D721Med (cell line): ENCODE measurements at regions not wholly inside any gene's neighbourhood (a gene's known extent, or its start where the extent isn't known, plus 50 kb on each side); places are given as distances from the start of the nearest gene placed in this dataset.

Source experiments
- DNase-seq: peaks from one replicate; pipeline ENCODE4 v3.0.0; 2011; ENCODE audit warnings: low spot score; ENCODE audit not compliant: insufficient read length
- FAIRE-seq: peaks from 2 replicates; lab custom pipeline; 2011; peaks lifted over from hg19 to GRCh38; lab: Jason Lieb, UNC
- TF ChIP-seq, protein P1 (sequence below): IDR thresholded peaks from 2 replicates; pipeline ENCODE4 v1.5.1; 2012; ENCODE audit warnings: mild to moderate bottlenecking, control low read depth; ENCODE audit not compliant: insufficient read depth; ENCODE audit errors: missing control alignments

DNA sequence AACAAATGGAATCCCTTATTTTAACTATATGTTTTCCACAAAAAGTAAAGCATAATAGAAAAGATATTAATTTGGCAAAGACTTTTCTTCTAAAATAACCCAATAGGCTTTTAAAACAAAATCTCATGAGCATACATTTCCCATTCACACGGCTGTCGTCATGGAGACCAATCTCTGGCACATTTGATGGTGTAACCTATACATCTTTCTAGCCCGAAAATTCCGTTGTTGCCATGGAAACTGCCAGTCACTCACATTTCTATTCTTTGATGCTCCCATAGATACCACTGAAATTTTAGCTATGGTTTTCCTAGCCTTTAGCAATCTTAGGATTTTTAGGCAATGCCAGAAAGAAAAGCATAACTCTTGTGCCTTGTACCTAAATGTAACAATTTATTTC lies 262.9 kb upstream of the TRPM3 start:
- FAIRE-seq (no peak), DNase-seq (no peak)
- TF ChIP-seq, protein P1, sequence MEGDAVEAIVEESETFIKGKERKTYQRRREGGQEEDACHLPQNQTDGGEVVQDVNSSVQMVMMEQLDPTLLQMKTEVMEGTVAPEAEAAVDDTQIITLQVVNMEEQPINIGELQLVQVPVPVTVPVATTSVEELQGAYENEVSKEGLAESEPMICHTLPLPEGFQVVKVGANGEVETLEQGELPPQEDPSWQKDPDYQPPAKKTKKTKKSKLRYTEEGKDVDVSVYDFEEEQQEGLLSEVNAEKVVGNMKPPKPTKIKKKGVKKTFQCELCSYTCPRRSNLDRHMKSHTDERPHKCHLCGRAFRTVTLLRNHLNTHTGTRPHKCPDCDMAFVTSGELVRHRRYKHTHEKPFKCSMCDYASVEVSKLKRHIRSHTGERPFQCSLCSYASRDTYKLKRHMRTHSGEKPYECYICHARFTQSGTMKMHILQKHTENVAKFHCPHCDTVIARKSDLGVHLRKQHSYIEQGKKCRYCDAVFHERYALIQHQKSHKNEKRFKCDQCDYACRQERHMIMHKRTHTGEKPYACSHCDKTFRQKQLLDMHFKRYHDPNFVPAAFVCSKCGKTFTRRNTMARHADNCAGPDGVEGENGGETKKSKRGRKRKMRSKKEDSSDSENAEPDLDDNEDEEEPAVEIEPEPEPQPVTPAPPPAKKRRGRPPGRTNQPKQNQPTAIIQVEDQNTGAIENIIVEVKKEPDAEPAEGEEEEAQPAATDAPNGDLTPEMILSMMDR = no peak

DNA sequence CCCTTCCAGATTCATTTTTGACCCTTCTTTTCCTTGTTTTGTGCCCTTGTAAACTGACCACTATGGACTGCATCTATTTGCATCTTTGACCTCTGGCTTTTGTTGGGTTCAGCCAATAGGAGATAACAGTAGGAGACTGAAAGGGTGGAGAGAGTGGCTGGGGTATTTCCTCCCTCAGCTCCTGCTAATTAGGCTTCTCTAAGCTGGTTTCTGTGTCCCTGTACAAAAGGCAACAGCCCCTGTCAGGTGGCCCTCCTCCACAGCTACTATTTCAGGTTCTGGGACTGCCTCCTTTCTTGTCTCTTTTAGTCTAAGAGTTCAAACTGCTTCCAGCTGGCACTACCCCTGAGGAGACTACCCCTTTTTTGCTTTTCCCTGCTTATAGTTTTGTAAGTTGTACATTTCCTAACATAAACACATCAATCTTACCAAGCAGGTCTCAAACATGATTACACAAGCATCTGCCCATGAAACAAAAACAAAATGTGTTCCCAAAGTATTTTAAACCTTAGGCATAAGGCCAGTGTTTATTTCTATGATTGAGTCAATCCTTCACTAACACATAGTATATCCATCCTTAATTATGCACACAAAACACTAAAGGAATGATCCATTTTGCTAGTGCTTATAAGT lies 262.0 kb upstream of the TRPM3 start:
- TF ChIP-seq, protein P1 = no peak
- DNase-seq = no peak
- FAIRE-seq = no peak

DNA sequence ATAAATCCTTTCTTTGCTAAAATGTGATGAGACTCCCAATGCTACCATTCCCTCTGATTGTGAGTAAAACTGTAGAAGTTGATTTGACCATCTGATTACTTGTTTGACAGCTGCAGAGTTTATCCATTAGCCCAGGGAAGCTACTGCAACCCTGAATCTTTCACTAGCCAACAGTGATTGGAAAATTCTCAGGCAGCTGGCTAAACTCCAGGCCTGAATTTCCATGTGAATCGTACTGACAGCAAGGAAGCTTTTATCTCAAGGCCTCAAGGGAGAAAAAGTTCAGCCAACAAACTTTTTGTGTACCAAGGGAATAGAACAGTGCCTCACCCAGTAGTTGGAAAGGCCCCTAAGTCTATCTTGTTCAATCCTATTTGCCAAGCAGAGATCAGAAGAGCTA lies 246.7 kb upstream of the TRPM3 start:
- DNase-seq = no peak
- no peak for FAIRE-seq
- TF ChIP-seq, protein P1 = no peak

DNA sequence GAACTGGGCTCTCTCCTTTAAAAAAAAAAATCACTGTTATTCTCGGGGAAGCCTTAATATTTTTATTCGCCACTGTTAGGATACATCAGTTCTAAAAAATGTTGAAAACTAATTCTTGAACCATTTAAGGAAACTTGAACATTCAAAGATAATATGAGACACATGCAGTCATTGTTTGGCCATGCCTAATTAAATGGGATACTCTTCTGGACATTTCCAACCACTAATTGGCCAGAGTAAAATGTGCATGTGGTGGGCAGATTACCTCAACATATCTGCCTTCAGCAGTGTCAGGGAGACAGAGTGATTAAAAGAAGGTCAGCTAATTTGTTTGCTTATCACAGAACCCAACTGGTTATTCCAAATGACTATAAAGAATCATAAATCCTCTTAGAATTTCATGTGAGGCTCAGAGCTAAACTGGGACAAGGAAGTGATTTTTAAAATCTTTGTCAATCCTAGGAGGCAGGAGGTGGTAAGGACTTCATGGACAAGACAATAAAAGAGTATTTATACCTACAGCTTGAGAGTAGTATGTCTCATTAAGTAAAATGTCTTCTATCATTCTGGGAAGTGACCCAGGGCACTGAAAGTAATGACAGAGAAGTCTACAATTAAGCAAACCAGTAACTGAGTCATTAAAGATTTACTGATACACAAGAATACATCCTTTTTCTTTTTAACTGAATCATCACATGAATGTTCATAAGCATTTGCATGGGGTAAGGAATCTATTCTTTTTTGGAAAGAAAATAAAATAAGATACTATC lies 242.9 kb upstream of the TRPM3 start:
- TF ChIP-seq, protein P1 = no peak
- no peak for DNase-seq
- FAIRE-seq = no peak

DNA sequence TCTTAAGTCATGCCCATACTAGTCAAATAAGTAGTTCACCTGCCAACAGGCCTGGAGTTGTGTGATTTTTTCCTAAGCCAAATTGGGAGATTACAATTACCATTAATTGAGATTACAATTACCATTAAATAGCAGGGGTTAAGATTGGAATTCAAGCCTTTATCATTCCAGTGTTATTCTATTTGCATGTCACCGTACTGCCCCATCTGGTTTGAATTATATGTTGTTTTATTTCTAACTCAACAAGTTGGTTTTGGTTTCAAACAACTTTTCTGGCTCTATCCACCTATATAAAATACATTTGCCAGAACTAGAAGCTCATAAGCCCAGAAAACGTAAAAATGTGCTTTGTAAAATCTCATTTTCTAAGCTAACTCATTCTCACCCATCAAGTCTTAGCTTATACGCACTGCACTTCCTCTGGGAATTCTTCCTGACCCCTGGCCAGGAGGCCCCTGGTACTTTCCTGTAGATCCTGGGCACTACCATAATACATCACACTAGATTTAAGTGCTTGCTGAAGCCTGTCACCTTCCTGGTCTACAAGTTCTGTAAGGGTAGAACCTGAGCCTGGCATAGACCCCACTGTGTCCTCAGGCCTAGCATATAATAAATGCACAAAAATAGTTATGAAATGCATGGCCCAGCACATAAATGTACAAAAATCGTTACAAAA lies 242.0 kb upstream of the TRPM3 start:
- DNase-seq (no peak), FAIRE-seq (no peak)
- TF ChIP-seq, protein P1 = no peak

DNA sequence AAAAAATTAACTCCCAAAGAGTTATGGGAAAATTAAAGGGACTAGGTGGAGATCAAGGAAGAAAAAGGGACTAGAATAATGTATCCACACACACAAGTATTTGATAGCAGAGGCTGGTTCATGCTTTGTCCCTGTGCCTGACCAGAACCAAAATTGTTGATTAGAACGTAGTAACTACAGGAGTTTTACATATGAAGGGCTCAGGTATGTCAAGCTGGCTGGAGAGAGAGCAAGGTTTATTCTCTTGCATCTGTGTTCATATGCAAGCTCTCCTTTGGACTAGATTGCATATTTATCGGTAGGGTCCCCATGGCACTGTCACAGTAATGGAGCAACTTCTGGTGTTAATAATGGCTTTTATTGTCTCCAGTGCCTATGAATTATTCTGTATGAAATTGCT lies 239.9 kb upstream of the TRPM3 start:
- FAIRE-seq (no peak), DNase-seq (no peak)
- TF ChIP-seq, protein P1 = no peak

DNA sequence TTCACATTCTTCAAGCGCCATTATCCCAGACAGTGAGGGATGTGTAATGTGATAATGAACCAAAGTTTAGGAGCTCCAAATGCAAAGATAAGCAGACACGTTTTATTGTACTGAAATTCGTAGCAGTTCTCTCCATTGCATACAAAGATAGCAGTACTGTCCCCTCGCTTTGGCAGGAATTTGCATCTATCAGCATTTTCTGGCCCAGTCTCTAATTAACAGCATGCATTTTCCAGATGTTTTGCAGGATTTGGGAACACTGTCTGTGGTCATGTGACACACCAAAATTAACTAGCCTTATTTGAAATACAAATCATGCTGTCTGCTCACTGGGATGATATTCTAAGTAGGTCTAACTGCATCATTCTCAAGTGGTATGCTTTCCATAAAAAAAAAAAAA lies 235.9 kb upstream of the TRPM3 start:
- FAIRE-seq (no peak), DNase-seq (no peak)
- TF ChIP-seq, protein P1 = no peak
